Endothelial cell of umbilical vein (primary cell): ENCODE measurements at regions not wholly inside any gene's neighbourhood (a gene's known extent, or its start where the extent isn't known, plus 50 kb on each side); places are given as distances from the start of the nearest gene placed in this dataset.
"Not testable (repeated sequence)": the region's sequence is repeated elsewhere in the genome, so short reads cannot be mapped to it uniquely, and the experiment has no call there.

Source experiments
- BruUV-seq: library from RNA; stranded (reverse); fragments of 400-500 nt; replicated peaks from 2 replicates; lab custom pipeline; 2021; lab: Mats Ljungman, UMichigan
- CTCF ChIA-PET: fragments of 300-600, 350-600 bp; sonication (Branson Sonifier 250); formaldehyde crosslinking; loops from one replicate; lab custom pipeline; 2021; ENCODE audit warnings: antibody characterized with exemption, inconsistent platforms; lab: Charles Lee
- POLR2A ChIA-PET: fragments of 300-600, 350-600 bp; sonication (Branson Sonifier 250); formaldehyde crosslinking; loops from one replicate; lab custom pipeline; 2021; ENCODE audit warnings: antibody characterized with exemption, inconsistent platforms; lab: Charles Lee
- DNase-seq: peaks from one replicate; pipeline ENCODE4 v3.0.0-alpha.2; 2011; ENCODE audit warnings: low read depth, low spot score
- FAIRE-seq: peaks from 2 replicates; lab custom pipeline; 2011; peaks lifted over from hg19 to GRCh38; lab: Jason Lieb, UNC
- H2AFZ ChIP-seq: 2 replicates; pipeline ENCODE4 v1.6.0; 2012; ENCODE audit warnings: low read depth, low read length, control low read depth, inconsistent platforms
- H3K27ac ChIP-seq: 2 replicates; pipeline ENCODE4 v1.5.1; 2011; ENCODE audit warnings: low read depth, mild to moderate bottlenecking, control low read depth, low read length, moderate library complexity; ENCODE audit not compliant: insufficient read depth
- H3K27me3 ChIP-seq, 2 experiments: 2 replicates each; pipeline versions ENCODE4 v1.6.0 to v1.6.1; 2011; ENCODE audit warnings: low read length in 2 of 2, mixed read lengths in 1 of 2; ENCODE audit not compliant: control insufficient read depth in 2 of 2, insufficient read depth in 2 of 2
- H3K36me3 ChIP-seq, 2 experiments: 2 replicates in 1 of 2; 3 replicates in 1 of 2; pipeline ENCODE4 v1.5.1; 2011; ENCODE audit warnings: low read length in 2 of 2, mild to moderate bottlenecking in 1 of 2, moderate library complexity in 1 of 2; ENCODE audit not compliant: control insufficient read depth in 2 of 2, insufficient read depth in 2 of 2; ENCODE audit errors: extremely low read depth in 1 of 2
- H3K4me1 ChIP-seq: 3 replicates; pipeline ENCODE4 v1.5.1; 2011; ENCODE audit warnings: mild to moderate bottlenecking, low read length; ENCODE audit not compliant: control insufficient read depth, insufficient read depth; ENCODE audit errors: extremely low read depth
- H3K4me2 ChIP-seq: 2 replicates; pipeline ENCODE4 v1.6.1; 2011; ENCODE audit warnings: low read length, control low read depth, mixed read lengths; ENCODE audit not compliant: insufficient read depth
- H3K4me3 ChIP-seq, 3 experiments: fragments of 200-600 bp in 1 of 3; sonication (generic), shearing (Covaris generic) in 1 of 3; replicated peaks in 1 of 3; 2 replicates each; pipeline ENCODE4 v1.5.1; 2011 to 2016; ENCODE audit warnings: control low read depth in 3 of 3, low read length in 3 of 3, mild to moderate bottlenecking in 2 of 3, inconsistent platforms in 1 of 3, low read depth in 1 of 3, moderate library complexity in 1 of 3; ENCODE audit not compliant: insufficient read depth in 1 of 3
- H3K79me2 ChIP-seq: 2 replicates; pipeline ENCODE4 v1.6.0; 2012; ENCODE audit warnings: low read length, inconsistent platforms; ENCODE audit not compliant: control insufficient read depth, insufficient read depth
- H3K9ac ChIP-seq: replicated peaks from 2 replicates; pipeline ENCODE3; 2011; ENCODE audit warnings: low read length, control low read depth; ENCODE audit not compliant: insufficient read depth; ENCODE audit errors: extremely low read depth
- H3K9me1 ChIP-seq: replicated peaks from 3 replicates; pipeline ENCODE4 v1.6.0; 2011; ENCODE audit warnings: mild to moderate bottlenecking, low read length; ENCODE audit not compliant: control insufficient read depth, insufficient read depth; ENCODE audit errors: extremely low read depth
- H3K9me3 ChIP-seq: replicated peaks from 2 replicates; pipeline ENCODE4 v1.5.1; 2012; ENCODE audit warnings: low read length, inconsistent platforms; ENCODE audit not compliant: control insufficient read depth, insufficient read depth
- H4K20me1 ChIP-seq: replicated peaks from 2 replicates; pipeline ENCODE3; 2011; ENCODE audit warnings: mild to moderate bottlenecking, low read length; ENCODE audit not compliant: control insufficient read depth, insufficient read depth; ENCODE audit errors: extremely low read depth
- EZH2 ChIP-seq: IDR thresholded peaks from 2 replicates; pipeline ENCODE4 v1.6.1; 2012; ENCODE audit warnings: borderline replicate concordance, low read depth, mild to moderate bottlenecking, moderate library complexity, low read length, inconsistent platforms; ENCODE audit not compliant: severe bottlenecking
- FOS ChIP-seq: IDR thresholded peaks from 2 replicates; pipeline ENCODE4 v1.6.1; 2011; ENCODE audit warnings: mild to moderate bottlenecking, low read length, moderate library complexity, borderline replicate concordance; ENCODE audit not compliant: insufficient read depth
- GATA2 ChIP-seq: IDR thresholded peaks from 2 replicates; pipeline ENCODE4 v1.7.0; 2011; ENCODE audit warnings: low read depth, mild to moderate bottlenecking, moderate library complexity, mixed read lengths, low read length; ENCODE audit not compliant: insufficient read length, insufficient read depth
- JUN ChIP-seq: IDR thresholded peaks from 2 replicates; pipeline ENCODE4 v1.6.1; 2011; ENCODE audit warnings: borderline replicate concordance, low read depth; ENCODE audit not compliant: insufficient read length, insufficient read depth
- MYC ChIP-seq: IDR thresholded peaks from one replicate; pipeline ENCODE4 v1.6.1; 2011; ENCODE audit warnings: mild to moderate bottlenecking, low read depth, low read length
- POLR2A ChIP-seq: IDR thresholded peaks from 2 replicates; pipeline ENCODE4 v1.6.1; 2012; ENCODE audit warnings: low read depth, mild to moderate bottlenecking, control low read depth, low read length
- POLR2AphosphoS5 ChIP-seq: IDR thresholded peaks from 2 replicates; pipeline ENCODE4 v1.6.1; 2012; ENCODE audit warnings: low read depth, mild to moderate bottlenecking, control low read depth, low read length, moderate library complexity; ENCODE audit not compliant: insufficient read depth
- dilution Hi-C: fragments of 300-500 bp; cut with MboI; formaldehyde crosslinking; loops from one replicate; pipeline ENCODE4 v1.15.0; 2019; ENCODE audit warnings: low sequenced_read_pairs; ENCODE audit not compliant: extremely low pct_ligation_motif_present
- intact Hi-C: fragments of 100-400 bp; cut with micrococcal nuclease; formaldehyde crosslinking; loops from one replicate; pipeline ENCODE4 v1.10.0; 2022
- TF ChIP-seq, protein P1 (sequence below): IDR thresholded peaks from 2 replicates; pipeline ENCODE4 v1.6.1; 2011; ENCODE audit not compliant: insufficient read depth, insufficient read length
- TF ChIP-seq, protein P2 (sequence below), 2 donors: IDR thresholded peaks; 1 replicate in 1 of 2; 2 replicates in 1 of 2; pipeline ENCODE4 v1.5.1; 2011; ENCODE audit warnings: low read length in 2 of 2, mild to moderate bottlenecking in 2 of 2, moderate library complexity in 2 of 2, control low read depth in 1 of 2, inconsistent platforms in 1 of 2, low read depth in 1 of 2; ENCODE audit not compliant: insufficient read depth in 1 of 2; ENCODE audit errors: extremely low read depth in 1 of 2

DNA sequence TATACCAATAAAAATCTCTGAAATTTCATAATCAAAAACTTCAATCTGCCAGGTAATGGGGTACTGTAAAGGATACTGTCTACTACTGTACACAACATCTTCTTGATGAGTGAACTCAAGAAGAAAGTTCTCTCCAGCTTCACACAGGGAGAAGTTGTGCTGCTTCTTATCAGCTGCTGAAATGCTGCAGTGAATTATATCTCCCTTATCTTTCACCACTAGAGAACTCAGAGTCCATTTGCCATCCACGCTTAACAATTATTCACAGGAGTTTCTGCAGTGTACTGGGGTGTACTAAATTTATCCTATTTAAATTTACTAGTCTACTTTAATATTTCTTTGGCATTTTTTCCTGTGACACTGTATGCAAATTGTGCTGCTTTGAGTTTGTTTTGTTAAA lies 384.8 kb downstream of the TFAP2B start:
- Histone ChIP-seq H3K79me2 (no peaks in the 10 kb centered on the region), H3K36me3 (no peaks in the 10 kb centered on the region), H3K27me3 (no peaks in the 10 kb centered on the region), H3K9me3 (no peaks in the 10 kb centered on the region), H3K4me2 (no peak overlapping the region), H3K4me1 (no peaks in the 10 kb centered on the region), H2AFZ (no peak overlapping the region), H3K27ac (no peak overlapping the region), H4K20me1 (no peaks in the 10 kb centered on the region), H3K4me3 (no peak overlapping the region), H3K9me1 (no peaks in the 10 kb centered on the region), H3K9ac (no peak overlapping the region)
- intact Hi-C loops (no loop called here), dilution Hi-C loops (no loop called here)
- TF ChIP-seq POLR2AphosphoS5, result no peak
- TF ChIP-seq, protein P1, sequence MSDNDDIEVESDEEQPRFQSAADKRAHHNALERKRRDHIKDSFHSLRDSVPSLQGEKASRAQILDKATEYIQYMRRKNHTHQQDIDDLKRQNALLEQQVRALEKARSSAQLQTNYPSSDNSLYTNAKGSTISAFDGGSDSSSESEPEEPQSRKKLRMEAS, result no peak
- TF ChIP-seq POLR2A, result no peak
- TF ChIP-seq, protein P2, sequence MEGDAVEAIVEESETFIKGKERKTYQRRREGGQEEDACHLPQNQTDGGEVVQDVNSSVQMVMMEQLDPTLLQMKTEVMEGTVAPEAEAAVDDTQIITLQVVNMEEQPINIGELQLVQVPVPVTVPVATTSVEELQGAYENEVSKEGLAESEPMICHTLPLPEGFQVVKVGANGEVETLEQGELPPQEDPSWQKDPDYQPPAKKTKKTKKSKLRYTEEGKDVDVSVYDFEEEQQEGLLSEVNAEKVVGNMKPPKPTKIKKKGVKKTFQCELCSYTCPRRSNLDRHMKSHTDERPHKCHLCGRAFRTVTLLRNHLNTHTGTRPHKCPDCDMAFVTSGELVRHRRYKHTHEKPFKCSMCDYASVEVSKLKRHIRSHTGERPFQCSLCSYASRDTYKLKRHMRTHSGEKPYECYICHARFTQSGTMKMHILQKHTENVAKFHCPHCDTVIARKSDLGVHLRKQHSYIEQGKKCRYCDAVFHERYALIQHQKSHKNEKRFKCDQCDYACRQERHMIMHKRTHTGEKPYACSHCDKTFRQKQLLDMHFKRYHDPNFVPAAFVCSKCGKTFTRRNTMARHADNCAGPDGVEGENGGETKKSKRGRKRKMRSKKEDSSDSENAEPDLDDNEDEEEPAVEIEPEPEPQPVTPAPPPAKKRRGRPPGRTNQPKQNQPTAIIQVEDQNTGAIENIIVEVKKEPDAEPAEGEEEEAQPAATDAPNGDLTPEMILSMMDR (IDR thresholded peaks at IDR 0.05; ENCODE audit: extremely low read depth in 1 of 2, insufficient read depth in 1 of 2, low read depth in 1 of 2, low read length in 2 of 2), result no peak
- TF ChIP-seq FOS, result no peak
- TF ChIP-seq JUN, result no peak
- TF ChIP-seq GATA2, result no peak
- TF ChIP-seq MYC, result no peak
- TF ChIP-seq EZH2, result no peak
- FAIRE-seq (no peak), DNase-seq (no peak)
- no TSS peak for BruUV-seq
- CTCF ChIA-PET, result no interaction called here
- POLR2A ChIA-PET, result no interaction called here

DNA sequence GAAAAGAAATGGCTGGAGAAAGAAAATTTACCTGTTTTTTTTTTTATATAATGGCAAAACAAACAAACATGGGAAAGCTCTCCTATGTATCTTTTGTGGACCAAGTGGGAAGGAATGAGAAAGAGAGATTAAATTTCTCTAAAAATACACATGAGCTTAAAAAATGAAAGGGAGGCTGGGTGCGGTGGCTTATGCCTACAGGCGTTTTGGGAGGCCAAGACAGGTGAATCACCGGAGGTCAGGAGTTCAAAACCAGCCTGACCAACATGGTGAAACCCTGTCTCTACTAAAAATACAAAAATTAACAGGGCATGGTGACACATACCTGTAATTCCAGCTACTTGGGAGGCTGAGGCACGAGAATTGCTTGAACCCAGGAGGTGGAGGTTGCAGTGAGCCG lies 388.0 kb downstream of the TFAP2B start:
- H4K20me1 ChIP-seq, BruUV-seq, H3K79me2 ChIP-seq, POLR2A ChIA-PET, H3K9me1 ChIP-seq, H2AFZ ChIP-seq, H3K9me3 ChIP-seq, DNase-seq, H3K27me3 ChIP-seq, FAIRE-seq, H3K4me1 ChIP-seq, intact Hi-C loops, dilution Hi-C loops, H3K9ac ChIP-seq, H3K36me3 ChIP-seq, H3K4me3 ChIP-seq, H3K4me2 ChIP-seq, CTCF ChIA-PET, H3K27ac ChIP-seq: not testable (repeated sequence)
